GM19240 (cell line): ENCODE measurements at regions not wholly inside any gene's neighbourhood (a gene's known extent, or its start where the extent isn't known, plus 50 kb on each side); places are given as distances from the start of the nearest gene placed in this dataset.
"Not testable (repeated sequence)": the region's sequence is repeated elsewhere in the genome, so short reads cannot be mapped to it uniquely, and the experiment has no call there.

ENCODE experiments used
- DNase-seq: peaks from one replicate; pipeline ENCODE4 v3.0.0; 2011; ENCODE audit warnings: low spot score; ENCODE audit not compliant: insufficient read length

DNA sequence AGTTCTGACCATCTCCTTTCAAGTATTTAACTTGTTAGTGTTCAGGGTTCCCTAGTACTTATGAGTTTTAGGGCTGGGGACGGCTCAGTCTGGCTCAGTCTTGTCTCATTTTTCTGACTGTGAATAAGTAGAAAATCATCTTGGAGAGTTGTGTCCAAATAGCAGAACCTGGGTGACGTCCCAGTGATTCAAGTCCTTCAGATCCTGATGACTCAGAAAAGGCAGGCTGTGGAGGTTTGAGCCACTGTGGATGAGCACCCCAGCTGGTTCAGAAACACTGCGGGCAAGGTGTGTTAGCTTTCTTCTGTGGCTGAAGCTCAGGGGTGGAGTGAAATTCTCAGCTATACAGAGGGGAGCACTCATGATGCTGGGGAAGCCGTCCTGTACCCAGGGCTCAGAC, 154.4 kb upstream of the NPY start:
- DNase-seq = no peak

DNA sequence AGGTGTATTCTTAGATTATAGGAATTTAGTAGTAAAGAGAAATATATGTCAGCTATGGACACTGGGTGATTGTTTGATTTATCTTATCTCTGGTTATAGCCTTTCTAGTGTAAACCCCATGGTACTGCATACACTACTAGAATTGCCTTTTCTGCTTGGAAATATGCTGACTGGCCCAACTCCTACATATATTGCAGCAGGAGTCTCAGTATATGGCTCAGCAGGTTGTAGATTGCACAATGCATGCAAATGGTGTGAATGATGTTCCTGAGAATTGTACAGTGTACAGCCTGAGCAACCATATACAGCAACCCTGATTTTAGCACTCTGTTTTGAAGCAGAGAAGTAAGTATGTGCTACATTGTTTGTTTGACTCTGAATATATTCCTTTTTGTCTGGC, 153.4 kb upstream of the NPY start:
- DNase-seq = no peak

DNA sequence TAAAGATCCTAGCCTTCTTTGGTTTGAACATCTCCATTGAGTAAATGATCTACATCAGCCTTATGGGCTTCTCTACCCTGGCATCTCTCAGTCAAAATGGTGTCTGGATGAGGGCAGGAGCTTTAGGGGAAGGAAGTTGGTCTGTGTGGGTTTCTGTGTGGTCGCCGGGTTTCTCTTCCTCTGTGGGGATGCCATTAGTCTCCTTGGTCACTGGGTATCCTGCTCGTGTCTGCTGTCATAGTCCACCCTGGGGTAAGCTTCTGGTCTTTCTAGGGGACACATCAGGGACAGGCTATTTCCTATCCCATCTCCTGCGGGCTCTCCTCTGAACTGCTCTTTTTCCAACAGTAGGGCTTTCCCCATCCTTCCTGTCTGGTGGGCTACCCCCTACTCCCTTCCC, 150.3 kb upstream of the NPY start:
- DNase-seq = no peak

DNA sequence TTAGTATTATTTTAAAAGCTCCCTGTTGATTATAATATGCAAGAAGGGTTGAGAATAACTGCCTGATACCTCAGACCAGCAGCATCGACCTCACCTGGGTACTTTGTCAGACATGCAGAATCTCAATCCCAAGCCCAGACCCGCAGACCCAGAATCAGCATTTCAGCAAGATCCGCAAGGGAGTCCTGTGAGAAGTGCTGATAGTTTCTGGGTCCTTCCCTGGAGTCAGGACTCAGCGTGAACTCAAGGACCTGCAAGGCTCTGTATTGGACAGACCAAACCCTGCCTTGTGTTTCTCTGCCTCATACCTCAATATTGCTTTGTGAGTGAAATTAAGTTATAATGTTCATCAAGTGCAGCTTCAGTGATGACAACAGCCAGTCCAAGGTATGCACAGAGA, 149.5 kb upstream of the NPY start:
- no peak for DNase-seq

DNA sequence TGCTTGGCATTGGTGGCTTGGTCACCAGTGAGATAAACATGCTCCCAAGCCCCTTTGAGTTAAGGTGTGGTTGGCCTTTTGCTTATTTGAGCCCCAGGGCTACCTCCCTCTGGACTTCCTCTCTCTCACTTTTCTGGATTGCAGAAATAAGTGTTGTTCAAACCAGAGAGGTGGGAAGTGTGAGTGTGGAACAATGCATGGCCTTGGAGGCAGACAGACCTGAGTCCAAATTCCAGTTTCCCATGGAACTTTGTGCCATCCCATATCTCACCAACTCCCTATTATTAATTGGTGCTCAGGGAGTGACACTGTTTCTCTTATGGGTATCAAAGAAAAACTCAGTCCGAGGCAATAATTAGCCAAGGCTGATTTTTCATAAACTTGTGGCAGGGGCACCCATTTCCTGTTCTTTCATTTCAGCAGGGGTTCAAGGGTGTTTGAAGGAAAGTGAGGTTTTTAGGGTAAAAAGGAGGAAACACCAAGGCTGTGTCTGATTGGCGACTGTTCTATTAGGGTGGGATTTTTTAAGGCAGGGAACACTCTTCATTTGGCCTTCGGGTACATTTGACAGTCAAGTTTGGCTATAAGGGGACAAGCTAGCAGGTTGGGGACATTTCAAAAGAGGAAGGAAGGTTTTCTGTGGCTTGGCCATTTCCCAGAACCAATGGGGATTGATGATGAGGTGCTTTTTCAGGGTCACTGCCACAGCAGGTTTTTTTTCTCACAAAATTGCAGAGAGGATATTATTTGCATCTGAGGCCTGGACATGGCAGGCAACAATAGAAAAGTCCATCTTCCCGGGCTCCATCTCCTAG, 148.8 kb upstream of the NPY start:
- DNase-seq = no peak

DNA sequence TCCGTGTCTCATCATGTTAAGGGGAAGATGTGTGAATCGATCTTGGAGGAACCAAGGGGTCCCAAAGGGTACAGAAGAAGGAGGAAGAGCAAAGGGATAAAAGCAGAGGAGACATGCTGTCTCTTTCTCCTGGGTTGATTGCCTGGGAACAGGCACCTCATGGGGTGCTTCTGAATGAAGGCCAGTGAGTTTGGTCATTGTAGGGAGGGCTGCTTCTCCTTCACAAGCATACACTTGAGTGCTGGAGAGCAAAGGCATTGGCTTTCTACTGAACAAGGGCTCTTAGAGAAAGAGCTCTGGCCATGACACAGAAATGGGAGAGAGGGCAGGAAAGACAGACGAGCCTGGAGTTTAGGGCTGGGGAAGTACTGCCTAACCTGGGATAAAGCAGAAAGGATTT, 146.7 kb upstream of the NPY start:
- no peak for DNase-seq

DNA sequence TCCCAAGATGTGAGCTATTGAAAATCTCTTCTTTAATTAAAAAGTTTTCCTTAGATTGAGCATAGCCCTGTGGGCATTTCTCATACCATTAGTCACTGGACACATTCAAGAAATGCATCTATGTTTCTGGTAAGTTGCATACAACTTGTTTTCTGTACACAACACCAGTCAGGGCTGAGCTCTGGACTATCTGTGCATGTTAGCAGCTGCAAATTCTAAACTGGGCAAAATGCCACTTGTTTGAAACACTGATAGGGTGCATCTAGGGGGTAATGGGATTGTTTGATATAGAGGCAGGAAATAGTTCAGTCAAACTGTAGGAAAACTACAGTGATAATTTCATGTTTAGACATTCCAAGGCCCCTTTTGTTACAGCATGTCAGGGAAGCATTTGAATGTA, 145.6 kb upstream of the NPY start:
- no peak for DNase-seq

GRCh38 chr7:24140001-24140400, 144.0 kb upstream of the NPY start:
- DNase-seq = no peak

DNA sequence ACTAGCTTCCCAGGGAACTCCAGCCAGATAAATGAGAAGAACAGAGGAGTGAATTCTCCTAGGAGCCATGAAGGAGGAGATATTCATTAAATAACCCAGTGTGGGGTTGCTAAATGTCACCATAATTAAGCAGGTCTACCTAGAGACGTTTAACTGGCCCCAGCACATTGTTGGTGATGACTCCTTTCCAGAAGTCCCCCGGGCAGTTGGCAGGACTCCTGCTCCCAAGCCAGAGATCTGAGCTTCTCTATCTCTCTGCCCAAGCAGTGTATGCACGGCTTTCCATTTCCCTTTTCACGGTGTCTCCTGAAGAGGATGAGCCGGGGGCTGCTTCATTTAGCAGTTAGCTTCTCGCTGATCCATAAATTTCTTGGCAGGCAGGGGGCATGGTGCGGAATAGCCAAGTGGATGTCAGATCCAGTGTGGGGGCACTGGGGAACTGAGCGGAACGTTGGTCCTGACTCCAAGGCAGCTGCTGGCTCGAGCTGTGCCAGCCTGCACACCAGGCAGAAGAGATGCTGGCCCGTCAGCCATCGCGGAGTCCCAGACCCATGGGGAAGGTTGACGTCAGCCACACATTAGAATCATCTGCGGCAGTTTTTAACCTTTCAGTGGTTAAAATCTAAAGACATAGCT, 142.0 kb upstream of the NPY start:
- DNase-seq = no peak

DNA sequence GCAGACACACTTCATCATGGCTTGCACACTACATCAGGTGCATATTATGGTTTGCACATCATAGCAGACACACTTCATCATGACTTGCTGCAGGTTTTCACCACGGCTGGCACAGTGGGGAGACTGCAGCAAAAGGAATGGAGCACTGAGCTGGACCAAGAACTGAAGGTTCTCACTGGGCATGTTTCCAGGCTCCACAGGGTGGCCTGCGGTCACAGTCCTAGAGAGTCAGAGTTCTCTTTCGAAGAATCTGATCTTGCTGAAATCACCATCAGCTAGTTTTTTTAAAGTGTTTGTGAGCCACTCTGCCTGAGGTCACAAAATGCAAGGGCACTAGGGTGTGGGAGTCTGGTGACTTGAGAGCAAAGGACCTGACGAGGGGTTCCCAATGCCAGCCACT, 140.4 kb upstream of the NPY start:
- no peak for DNase-seq

- no peak for DNase-seq
Measured at GRCh38 chr7:24151944-24152343, 132.0 kb upstream of the NPY start.

- no peak for DNase-seq
Measured at GRCh38 chr7:24152356-24152755, 131.6 kb upstream of the NPY start.

- DNase-seq = no peak
Measured at GRCh38 chr7:24152877-24153472, 131.0 kb upstream of the NPY start.

DNA sequence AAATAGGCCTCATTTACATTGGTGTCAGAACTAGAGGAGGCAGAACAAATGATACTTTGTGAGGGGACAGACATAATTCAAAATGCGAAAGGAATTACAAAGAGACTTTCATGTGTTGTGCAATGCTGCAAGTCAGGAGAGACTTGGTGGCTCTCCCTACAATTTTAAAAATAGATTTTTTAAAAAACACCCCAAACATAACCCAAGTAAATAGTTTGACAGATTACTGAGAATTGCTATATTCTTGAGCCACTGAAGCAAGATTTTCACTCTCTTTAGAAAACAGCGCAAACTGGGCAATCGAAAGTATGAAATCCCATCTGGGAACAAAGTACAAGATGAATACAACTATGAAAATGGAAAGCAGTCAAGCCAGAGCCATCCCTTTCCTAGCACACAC, 126.3 kb upstream of the NPY start:
- DNase-seq = no peak

- DNase-seq = no peak
Measured at GRCh38 chr7:24158975-24159374, 125.0 kb upstream of the NPY start.

- DNase-seq = no peak
Measured at GRCh38 chr7:24164401-24164800, 119.6 kb upstream of the NPY start.

DNA sequence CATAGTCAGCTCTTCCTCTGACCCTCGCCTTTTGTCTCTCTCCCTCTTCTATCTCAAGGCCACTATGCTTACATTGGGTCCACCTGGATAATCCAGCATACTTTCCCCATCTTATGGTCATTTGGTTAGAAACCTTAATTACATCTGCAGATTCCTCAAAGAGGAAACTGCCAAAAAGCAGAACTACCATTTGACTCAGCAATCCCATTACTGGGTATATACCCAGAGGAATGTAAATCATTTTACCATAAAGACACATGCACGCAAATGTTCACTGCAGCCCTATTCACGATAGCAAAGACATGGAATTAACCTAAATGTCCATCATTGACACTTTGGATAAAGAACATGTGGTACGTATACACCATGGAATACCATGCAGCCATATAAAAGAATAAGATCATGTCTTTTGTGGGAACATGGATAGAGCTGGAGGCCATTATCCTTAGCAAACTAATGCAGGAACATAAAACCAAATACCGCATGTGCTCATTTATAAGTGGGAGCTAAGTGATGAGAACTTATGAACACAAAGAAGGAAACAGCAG, 114.8 kb upstream of the NPY start:
- DNase-seq = no peak

- not testable (repeated sequence) for DNase-seq
Measured at GRCh38 chr7:24171951-24172350, 112.0 kb upstream of the NPY start.

DNA sequence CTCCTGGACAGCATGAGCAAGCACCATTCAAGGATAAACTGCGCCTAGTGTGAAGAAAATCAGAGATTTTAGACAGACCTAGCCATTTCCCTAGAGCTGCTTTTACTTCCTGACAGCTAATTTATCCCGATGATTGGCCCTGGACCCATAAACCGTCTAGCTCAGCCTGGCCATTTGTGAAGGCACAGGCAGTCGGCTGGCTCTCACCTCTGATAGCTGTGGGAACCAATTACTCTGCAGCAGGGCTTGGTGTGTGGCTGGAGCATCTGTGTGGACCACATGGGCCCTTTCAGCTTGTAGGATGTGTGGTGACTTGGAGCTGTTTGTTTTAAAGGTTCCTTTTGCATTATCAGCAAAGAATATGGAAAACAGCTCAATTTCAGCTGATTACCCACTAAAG, 111.1 kb upstream of the NPY start:
- DNase-seq = no peak

- DNase-seq = no peak
Measured at GRCh38 chr7:24175603-24176002, 108.4 kb upstream of the NPY start.

- no peak for DNase-seq
Measured at GRCh38 chr7:24178811-24179570, 105.0 kb upstream of the NPY start.

DNA sequence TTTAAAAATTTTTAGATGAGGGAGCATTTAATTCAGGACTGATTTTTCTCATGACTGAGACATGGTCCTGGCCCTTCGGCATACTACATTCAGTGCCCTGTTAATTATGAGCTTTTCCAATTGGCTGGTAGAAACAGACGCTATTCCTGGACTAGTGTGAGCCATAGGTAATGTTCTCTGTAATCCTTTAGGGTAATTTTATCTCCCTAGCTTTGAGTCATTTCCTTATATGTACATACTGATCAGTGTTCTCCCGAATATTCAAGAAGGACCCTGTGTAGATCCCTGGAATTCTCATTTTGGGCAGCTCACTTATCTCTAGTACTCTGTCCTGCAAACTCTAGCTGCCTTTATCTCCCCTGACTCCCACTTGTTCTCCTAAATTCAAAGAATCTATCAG, 92.6 kb upstream of the NPY start:
- DNase-seq = no peak
